Endothelial cell of umbilical vein (primary cell): ENCODE measurements at regions not wholly inside any gene's neighbourhood (a gene's known extent, or its start where the extent isn't known, plus 50 kb on each side); places are given as distances from the start of the nearest gene placed in this dataset.

ENCODE experiments used
- BruUV-seq: library from RNA; stranded (reverse); fragments of 400-500 nt; replicated peaks from 2 replicates; lab custom pipeline; 2021; lab: Mats Ljungman, UMichigan
- CTCF ChIA-PET: fragments of 300-600, 350-600 bp; sonication (Branson Sonifier 250); formaldehyde crosslinking; loops from one replicate; lab custom pipeline; 2021; ENCODE audit warnings: antibody characterized with exemption, inconsistent platforms; lab: Charles Lee
- POLR2A ChIA-PET: fragments of 300-600, 350-600 bp; sonication (Branson Sonifier 250); formaldehyde crosslinking; loops from one replicate; lab custom pipeline; 2021; ENCODE audit warnings: antibody characterized with exemption, inconsistent platforms; lab: Charles Lee
- DNase-seq: peaks from one replicate; pipeline ENCODE4 v3.0.0-alpha.2; 2011; ENCODE audit warnings: low read depth, low spot score
- FAIRE-seq: peaks from 2 replicates; lab custom pipeline; 2011; peaks lifted over from hg19 to GRCh38; lab: Jason Lieb, UNC
- H2AFZ ChIP-seq: 2 replicates; pipeline ENCODE4 v1.6.0; 2012; ENCODE audit warnings: low read depth, low read length, control low read depth, inconsistent platforms
- H3K27ac ChIP-seq: 2 replicates; pipeline ENCODE4 v1.5.1; 2011; ENCODE audit warnings: low read depth, mild to moderate bottlenecking, control low read depth, low read length, moderate library complexity; ENCODE audit not compliant: insufficient read depth
- H3K27me3 ChIP-seq, 2 experiments: 2 replicates each; pipeline versions ENCODE4 v1.6.0 to v1.6.1; 2011; ENCODE audit warnings: low read length in 2 of 2, mixed read lengths in 1 of 2; ENCODE audit not compliant: control insufficient read depth in 2 of 2, insufficient read depth in 2 of 2
- H3K36me3 ChIP-seq, 2 experiments: 2 replicates in 1 of 2; 3 replicates in 1 of 2; pipeline ENCODE4 v1.5.1; 2011; ENCODE audit warnings: low read length in 2 of 2, mild to moderate bottlenecking in 1 of 2, moderate library complexity in 1 of 2; ENCODE audit not compliant: control insufficient read depth in 2 of 2, insufficient read depth in 2 of 2; ENCODE audit errors: extremely low read depth in 1 of 2
- H3K4me1 ChIP-seq: 3 replicates; pipeline ENCODE4 v1.5.1; 2011; ENCODE audit warnings: mild to moderate bottlenecking, low read length; ENCODE audit not compliant: control insufficient read depth, insufficient read depth; ENCODE audit errors: extremely low read depth
- H3K4me2 ChIP-seq: 2 replicates; pipeline ENCODE4 v1.6.1; 2011; ENCODE audit warnings: low read length, control low read depth, mixed read lengths; ENCODE audit not compliant: insufficient read depth
- H3K4me3 ChIP-seq, 3 experiments: fragments of 200-600 bp in 1 of 3; sonication (generic), shearing (Covaris generic) in 1 of 3; replicated peaks in 1 of 3; 2 replicates each; pipeline ENCODE4 v1.5.1; 2011 to 2016; ENCODE audit warnings: control low read depth in 3 of 3, low read length in 3 of 3, mild to moderate bottlenecking in 2 of 3, inconsistent platforms in 1 of 3, low read depth in 1 of 3, moderate library complexity in 1 of 3; ENCODE audit not compliant: insufficient read depth in 1 of 3
- H3K79me2 ChIP-seq: 2 replicates; pipeline ENCODE4 v1.6.0; 2012; ENCODE audit warnings: low read length, inconsistent platforms; ENCODE audit not compliant: control insufficient read depth, insufficient read depth
- H3K9ac ChIP-seq: replicated peaks from 2 replicates; pipeline ENCODE3; 2011; ENCODE audit warnings: low read length, control low read depth; ENCODE audit not compliant: insufficient read depth; ENCODE audit errors: extremely low read depth
- H3K9me1 ChIP-seq: replicated peaks from 3 replicates; pipeline ENCODE4 v1.6.0; 2011; ENCODE audit warnings: mild to moderate bottlenecking, low read length; ENCODE audit not compliant: control insufficient read depth, insufficient read depth; ENCODE audit errors: extremely low read depth
- H3K9me3 ChIP-seq: replicated peaks from 2 replicates; pipeline ENCODE4 v1.5.1; 2012; ENCODE audit warnings: low read length, inconsistent platforms; ENCODE audit not compliant: control insufficient read depth, insufficient read depth
- H4K20me1 ChIP-seq: replicated peaks from 2 replicates; pipeline ENCODE3; 2011; ENCODE audit warnings: mild to moderate bottlenecking, low read length; ENCODE audit not compliant: control insufficient read depth, insufficient read depth; ENCODE audit errors: extremely low read depth
- EZH2 ChIP-seq: IDR thresholded peaks from 2 replicates; pipeline ENCODE4 v1.6.1; 2012; ENCODE audit warnings: borderline replicate concordance, low read depth, mild to moderate bottlenecking, moderate library complexity, low read length, inconsistent platforms; ENCODE audit not compliant: severe bottlenecking
- FOS ChIP-seq: IDR thresholded peaks from 2 replicates; pipeline ENCODE4 v1.6.1; 2011; ENCODE audit warnings: mild to moderate bottlenecking, low read length, moderate library complexity, borderline replicate concordance; ENCODE audit not compliant: insufficient read depth
- GATA2 ChIP-seq: IDR thresholded peaks from 2 replicates; pipeline ENCODE4 v1.7.0; 2011; ENCODE audit warnings: low read depth, mild to moderate bottlenecking, moderate library complexity, mixed read lengths, low read length; ENCODE audit not compliant: insufficient read length, insufficient read depth
- JUN ChIP-seq: IDR thresholded peaks from 2 replicates; pipeline ENCODE4 v1.6.1; 2011; ENCODE audit warnings: borderline replicate concordance, low read depth; ENCODE audit not compliant: insufficient read length, insufficient read depth
- MYC ChIP-seq: IDR thresholded peaks from one replicate; pipeline ENCODE4 v1.6.1; 2011; ENCODE audit warnings: mild to moderate bottlenecking, low read depth, low read length
- POLR2A ChIP-seq: IDR thresholded peaks from 2 replicates; pipeline ENCODE4 v1.6.1; 2012; ENCODE audit warnings: low read depth, mild to moderate bottlenecking, control low read depth, low read length
- POLR2AphosphoS5 ChIP-seq: IDR thresholded peaks from 2 replicates; pipeline ENCODE4 v1.6.1; 2012; ENCODE audit warnings: low read depth, mild to moderate bottlenecking, control low read depth, low read length, moderate library complexity; ENCODE audit not compliant: insufficient read depth
- dilution Hi-C: fragments of 300-500 bp; cut with MboI; formaldehyde crosslinking; loops from one replicate; pipeline ENCODE4 v1.15.0; 2019; ENCODE audit warnings: low sequenced_read_pairs; ENCODE audit not compliant: extremely low pct_ligation_motif_present
- intact Hi-C: fragments of 100-400 bp; cut with micrococcal nuclease; formaldehyde crosslinking; loops from one replicate; pipeline ENCODE4 v1.10.0; 2022
- TF ChIP-seq, protein P1 (sequence below), 2 donors: IDR thresholded peaks; 1 replicate in 1 of 2; 2 replicates in 1 of 2; pipeline ENCODE4 v1.5.1; 2011; ENCODE audit warnings: low read length in 2 of 2, mild to moderate bottlenecking in 2 of 2, moderate library complexity in 2 of 2, control low read depth in 1 of 2, inconsistent platforms in 1 of 2, low read depth in 1 of 2; ENCODE audit not compliant: insufficient read depth in 1 of 2; ENCODE audit errors: extremely low read depth in 1 of 2
- TF ChIP-seq, protein P2 (sequence below): IDR thresholded peaks from 2 replicates; pipeline ENCODE4 v1.6.1; 2011; ENCODE audit not compliant: insufficient read depth, insufficient read length

DNA sequence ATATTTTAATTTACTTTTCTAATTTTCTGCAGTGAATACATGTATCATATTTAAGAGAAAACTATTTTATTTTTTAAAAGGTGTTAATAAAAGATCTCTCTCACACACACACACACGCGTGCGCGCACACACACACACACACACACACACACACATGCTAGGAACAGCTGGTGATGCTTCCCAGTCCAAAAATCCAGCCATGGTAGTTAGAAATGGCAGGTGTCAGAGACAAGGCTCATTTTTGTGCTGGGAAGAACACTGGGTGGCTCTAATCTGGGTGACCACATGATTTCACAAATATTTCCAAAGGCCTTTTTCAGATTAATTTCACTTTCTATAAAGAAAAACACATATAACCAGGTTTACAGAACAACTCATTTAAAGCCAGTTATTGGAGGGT lies 104.5 kb upstream of the NCK2 start:
- CTCF ChIA-PET: no interaction called here
- TF ChIP-seq MYC (no peak), EZH2 (no peak), POLR2A (no peak), POLR2AphosphoS5 (no peak), GATA2 (no peak), FOS (no peak), JUN (no peak)
- TF ChIP-seq, protein P1, sequence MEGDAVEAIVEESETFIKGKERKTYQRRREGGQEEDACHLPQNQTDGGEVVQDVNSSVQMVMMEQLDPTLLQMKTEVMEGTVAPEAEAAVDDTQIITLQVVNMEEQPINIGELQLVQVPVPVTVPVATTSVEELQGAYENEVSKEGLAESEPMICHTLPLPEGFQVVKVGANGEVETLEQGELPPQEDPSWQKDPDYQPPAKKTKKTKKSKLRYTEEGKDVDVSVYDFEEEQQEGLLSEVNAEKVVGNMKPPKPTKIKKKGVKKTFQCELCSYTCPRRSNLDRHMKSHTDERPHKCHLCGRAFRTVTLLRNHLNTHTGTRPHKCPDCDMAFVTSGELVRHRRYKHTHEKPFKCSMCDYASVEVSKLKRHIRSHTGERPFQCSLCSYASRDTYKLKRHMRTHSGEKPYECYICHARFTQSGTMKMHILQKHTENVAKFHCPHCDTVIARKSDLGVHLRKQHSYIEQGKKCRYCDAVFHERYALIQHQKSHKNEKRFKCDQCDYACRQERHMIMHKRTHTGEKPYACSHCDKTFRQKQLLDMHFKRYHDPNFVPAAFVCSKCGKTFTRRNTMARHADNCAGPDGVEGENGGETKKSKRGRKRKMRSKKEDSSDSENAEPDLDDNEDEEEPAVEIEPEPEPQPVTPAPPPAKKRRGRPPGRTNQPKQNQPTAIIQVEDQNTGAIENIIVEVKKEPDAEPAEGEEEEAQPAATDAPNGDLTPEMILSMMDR (IDR thresholded peaks at IDR 0.05; ENCODE audit: extremely low read depth in 1 of 2, insufficient read depth in 1 of 2, low read depth in 1 of 2, low read length in 2 of 2): no peak
- TF ChIP-seq, protein P2, sequence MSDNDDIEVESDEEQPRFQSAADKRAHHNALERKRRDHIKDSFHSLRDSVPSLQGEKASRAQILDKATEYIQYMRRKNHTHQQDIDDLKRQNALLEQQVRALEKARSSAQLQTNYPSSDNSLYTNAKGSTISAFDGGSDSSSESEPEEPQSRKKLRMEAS: no peak
- BruUV-seq: no TSS peak
- H3K4me3 ChIP-seq: no peak overlapping the region
- H3K9me1 ChIP-seq: no peaks in the 10 kb centered on the region
- no peaks in the 10 kb centered on the region for H4K20me1 ChIP-seq
- no peak for FAIRE-seq
- intact Hi-C loops: no loop called here
- H3K9me3 ChIP-seq: no peaks in the 10 kb centered on the region
- H3K4me2 ChIP-seq: no peak overlapping the region
- no peak overlapping the region for H2AFZ ChIP-seq
- H3K36me3 ChIP-seq: no peaks in the 10 kb centered on the region
- no peaks in the 10 kb centered on the region for H3K79me2 ChIP-seq
- no peak for DNase-seq
- dilution Hi-C loops: no loop called here
- H3K27ac ChIP-seq: no peak overlapping the region
- H3K27me3 ChIP-seq: no peaks in the 10 kb centered on the region
- POLR2A ChIA-PET: no interaction called here
- no peaks in the 10 kb centered on the region for H3K4me1 ChIP-seq
- no peak overlapping the region for H3K9ac ChIP-seq
